ENCODE measurements at regions not wholly inside any gene's neighbourhood (a gene's known extent, or its start where the extent isn't known, plus 50 kb on each side); places are given as distances from the start of the nearest gene placed in this dataset.
"Not testable (repeated sequence)": the region's sequence is repeated elsewhere in the genome, so short reads cannot be mapped to it uniquely, and the experiment has no call there.

DNA sequence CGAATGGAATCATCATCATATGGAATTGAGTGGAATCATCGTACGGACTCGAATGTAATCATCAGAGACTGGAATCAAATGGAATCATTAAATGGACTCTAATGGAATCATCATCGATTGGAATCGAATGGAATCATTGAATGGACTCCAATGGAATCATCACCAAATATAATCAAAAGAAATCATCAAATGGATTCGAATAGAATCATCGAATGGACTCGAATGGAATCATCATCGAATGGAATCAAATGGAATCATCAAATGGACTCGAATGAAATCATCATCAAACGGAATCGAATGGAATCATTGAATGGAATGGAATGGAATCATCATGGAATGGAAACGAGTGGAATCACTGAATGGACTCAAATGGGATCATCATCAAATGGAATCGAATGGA is 233.5 kb downstream of the SHCBP1 start:
- not testable (repeated sequence) for H2BK120ac ChIP-seq (ENCODE audit: insufficient read depth, low read length, poor library complexity); H4K12ac ChIP-seq (ENCODE audit: low read depth, low read length); H3K9me3 ChIP-seq (ENCODE audit: insufficient read depth, low read depth, low read length); H3K4me2 ChIP-seq (ENCODE audit: low read length); H3K18ac ChIP-seq (ENCODE audit: low read length); H3K79me1 ChIP-seq (ENCODE audit: low read length); H4K91ac ChIP-seq (ENCODE audit: low read depth, low read length); H3K14ac ChIP-seq (ENCODE audit: low read length); H2BK5ac ChIP-seq (ENCODE audit: low read depth, low read length, poor library complexity); H3K4ac ChIP-seq (ENCODE audit: low read depth, low read length); H3K9ac ChIP-seq (ENCODE audit: low read length); H3K27ac ChIP-seq (ENCODE audit: low read depth, low read length); DNase-seq; H2BK12ac ChIP-seq (ENCODE audit: low read length); H2AFZ ChIP-seq (ENCODE audit: insufficient read depth, low read length, poor library complexity); H4K8ac ChIP-seq (ENCODE audit: low read depth, low read length); H3K27me3 ChIP-seq (ENCODE audit: insufficient read depth, low read length); H3K23ac ChIP-seq (ENCODE audit: low read length); H3K4me3 ChIP-seq (ENCODE audit: low read depth, low read length); H3K79me2 ChIP-seq (ENCODE audit: control insufficient read depth, insufficient read depth, low read length, poor library complexity); H3K36me3 ChIP-seq (ENCODE audit: control insufficient read depth in 1 of 2, insufficient read depth in 2 of 2, low read length in 2 of 2); H3K4me1 ChIP-seq (ENCODE audit: control insufficient read depth in 1 of 2, insufficient read depth in 2 of 2, low read length in 2 of 2); H2AK5ac ChIP-seq (ENCODE audit: low read length)
- no CpG with 5 or more reads among the region's 15 CpGs for WGBS (ENCODE audit: extremely low coverage, insufficient coverage, insufficient read length)

DNA sequence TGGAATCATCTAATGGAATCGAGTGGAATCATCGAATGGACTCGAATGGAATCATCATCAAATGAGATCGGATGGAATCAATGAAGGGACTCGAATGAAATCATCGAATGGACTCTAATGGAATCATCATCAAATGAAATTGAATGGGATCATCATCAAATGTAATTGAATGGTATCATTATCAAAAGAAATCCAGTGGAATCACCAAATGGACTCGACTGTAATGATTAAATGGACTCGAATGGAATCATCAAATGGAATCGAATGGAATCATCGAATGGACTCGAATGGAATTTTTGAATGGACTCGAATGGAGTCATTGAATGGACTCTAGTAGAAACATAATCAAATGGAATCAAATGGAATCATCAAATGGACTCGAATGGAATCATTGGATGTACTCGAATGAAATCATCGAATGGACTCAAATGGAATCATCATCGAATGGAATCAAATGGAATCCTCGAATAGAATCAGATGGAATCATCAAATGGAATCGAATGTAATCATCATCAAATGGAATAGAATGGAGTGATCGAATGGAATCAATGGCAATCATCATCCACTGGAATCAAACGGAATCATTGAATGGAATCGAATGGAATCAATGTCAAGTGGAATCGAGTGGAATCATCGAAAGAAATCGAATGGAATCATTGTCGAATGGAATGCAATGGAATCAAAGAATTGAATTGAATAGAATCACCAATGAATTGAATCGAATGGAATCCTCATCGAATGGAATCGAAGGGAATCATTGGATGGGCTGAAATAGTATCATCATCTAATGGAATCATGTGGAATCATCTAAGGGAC is 234.2 kb downstream of the SHCBP1 start:
- H3K4ac ChIP-seq (ENCODE audit: low read depth, low read length); H4K91ac ChIP-seq (ENCODE audit: low read depth, low read length); H3K9me3 ChIP-seq (ENCODE audit: insufficient read depth, low read depth, low read length); H3K27ac ChIP-seq (ENCODE audit: low read depth, low read length); H4K12ac ChIP-seq (ENCODE audit: low read depth, low read length); H2BK12ac ChIP-seq (ENCODE audit: low read length); H2BK5ac ChIP-seq (ENCODE audit: low read depth, low read length, poor library complexity); H2BK120ac ChIP-seq (ENCODE audit: insufficient read depth, low read length, poor library complexity); H3K4me1 ChIP-seq (ENCODE audit: control insufficient read depth in 1 of 2, insufficient read depth in 2 of 2, low read length in 2 of 2); H3K79me2 ChIP-seq (ENCODE audit: control insufficient read depth, insufficient read depth, low read length, poor library complexity); H3K79me1 ChIP-seq (ENCODE audit: low read length); H2AFZ ChIP-seq (ENCODE audit: insufficient read depth, low read length, poor library complexity); H3K4me2 ChIP-seq (ENCODE audit: low read length); H3K18ac ChIP-seq (ENCODE audit: low read length); H3K14ac ChIP-seq (ENCODE audit: low read length); H2AK5ac ChIP-seq (ENCODE audit: low read length); H3K36me3 ChIP-seq (ENCODE audit: control insufficient read depth in 1 of 2, insufficient read depth in 2 of 2, low read length in 2 of 2); H3K9ac ChIP-seq (ENCODE audit: low read length); H4K8ac ChIP-seq (ENCODE audit: low read depth, low read length); H3K23ac ChIP-seq (ENCODE audit: low read length); H3K4me3 ChIP-seq (ENCODE audit: low read depth, low read length); H3K27me3 ChIP-seq (ENCODE audit: insufficient read depth, low read length): not testable (repeated sequence)
- WGBS (ENCODE audit: extremely low coverage, insufficient coverage, insufficient read length) = no CpG with 5 or more reads among the region's 28 CpGs
- DNase-seq = peak in 1 of 2 donors; percentile 9

DNA sequence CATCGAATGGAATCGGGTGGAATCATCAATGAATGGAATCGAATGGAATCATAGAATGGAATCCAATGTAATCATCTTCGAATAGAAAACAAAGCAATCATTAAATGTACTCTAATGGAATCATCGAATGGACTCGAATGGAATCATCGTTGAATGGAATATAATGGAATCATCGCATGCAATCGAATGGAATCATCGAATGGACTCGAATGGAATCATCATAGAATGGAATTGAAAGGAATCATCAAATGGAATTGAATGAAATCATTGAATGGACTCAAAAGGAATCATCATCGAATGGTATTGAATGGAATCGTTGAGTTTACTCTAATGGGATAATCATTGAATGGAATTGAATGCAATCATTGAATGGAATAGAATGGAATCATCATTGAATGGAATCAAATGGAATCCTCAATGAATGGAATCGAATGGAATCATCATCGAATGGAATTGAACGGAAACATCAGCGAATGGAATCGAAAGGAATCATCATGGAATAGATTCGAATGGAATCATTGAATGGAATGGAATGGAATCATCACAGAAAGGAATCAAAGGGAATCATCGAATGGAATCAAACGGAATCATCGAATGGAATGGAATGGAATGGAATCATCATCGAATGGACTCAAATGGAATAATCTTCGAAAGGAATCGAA is 234.9 kb downstream of the SHCBP1 start:
- not testable (repeated sequence) for H3K14ac ChIP-seq (ENCODE audit: low read length); H3K9me3 ChIP-seq (ENCODE audit: insufficient read depth, low read depth, low read length); H3K4me3 ChIP-seq (ENCODE audit: low read depth, low read length); H3K27me3 ChIP-seq (ENCODE audit: insufficient read depth, low read length); H2BK120ac ChIP-seq (ENCODE audit: insufficient read depth, low read length, poor library complexity); H4K12ac ChIP-seq (ENCODE audit: low read depth, low read length); H3K9ac ChIP-seq (ENCODE audit: low read length); H3K4ac ChIP-seq (ENCODE audit: low read depth, low read length); H3K27ac ChIP-seq (ENCODE audit: low read depth, low read length); H3K4me1 ChIP-seq (ENCODE audit: control insufficient read depth in 1 of 2, insufficient read depth in 2 of 2, low read length in 2 of 2); H4K91ac ChIP-seq (ENCODE audit: low read depth, low read length); H3K23ac ChIP-seq (ENCODE audit: low read length); H2AK5ac ChIP-seq (ENCODE audit: low read length); H3K79me1 ChIP-seq (ENCODE audit: low read length); H3K36me3 ChIP-seq (ENCODE audit: control insufficient read depth in 1 of 2, insufficient read depth in 2 of 2, low read length in 2 of 2); H2AFZ ChIP-seq (ENCODE audit: insufficient read depth, low read length, poor library complexity); H4K8ac ChIP-seq (ENCODE audit: low read depth, low read length); H3K18ac ChIP-seq (ENCODE audit: low read length); H3K79me2 ChIP-seq (ENCODE audit: control insufficient read depth, insufficient read depth, low read length, poor library complexity); H2BK12ac ChIP-seq (ENCODE audit: low read length); H3K4me2 ChIP-seq (ENCODE audit: low read length); H2BK5ac ChIP-seq (ENCODE audit: low read depth, low read length, poor library complexity)
- DNase-seq = peak in 1 of 2 donors; percentile 34
- no CpG with 5 or more reads among the region's 25 CpGs for WGBS (ENCODE audit: extremely low coverage, insufficient coverage, insufficient read length)

- not testable (repeated sequence) for H3K4ac ChIP-seq (ENCODE audit: low read depth, low read length); H3K14ac ChIP-seq (ENCODE audit: low read length); H3K4me1 ChIP-seq (ENCODE audit: control insufficient read depth in 1 of 2, insufficient read depth in 2 of 2, low read length in 2 of 2); H3K27ac ChIP-seq (ENCODE audit: low read depth, low read length); H3K9ac ChIP-seq (ENCODE audit: low read length); H2BK5ac ChIP-seq (ENCODE audit: low read depth, low read length, poor library complexity); H2BK12ac ChIP-seq (ENCODE audit: low read length); H3K23ac ChIP-seq (ENCODE audit: low read length); H2AFZ ChIP-seq (ENCODE audit: insufficient read depth, low read length, poor library complexity); H3K36me3 ChIP-seq (ENCODE audit: control insufficient read depth in 1 of 2, insufficient read depth in 2 of 2, low read length in 2 of 2); H4K8ac ChIP-seq (ENCODE audit: low read depth, low read length); H3K79me2 ChIP-seq (ENCODE audit: control insufficient read depth, insufficient read depth, low read length, poor library complexity); H3K27me3 ChIP-seq (ENCODE audit: insufficient read depth, low read length); H3K4me3 ChIP-seq (ENCODE audit: low read depth, low read length); H2AK5ac ChIP-seq (ENCODE audit: low read length); H3K9me3 ChIP-seq (ENCODE audit: insufficient read depth, low read depth, low read length); H4K91ac ChIP-seq (ENCODE audit: low read depth, low read length); H4K12ac ChIP-seq (ENCODE audit: low read depth, low read length); H3K79me1 ChIP-seq (ENCODE audit: low read length); H2BK120ac ChIP-seq (ENCODE audit: insufficient read depth, low read length, poor library complexity); H3K18ac ChIP-seq (ENCODE audit: low read length); H3K4me2 ChIP-seq (ENCODE audit: low read length)
- no CpG with 5 or more reads among the region's 37 CpGs for WGBS (ENCODE audit: extremely low coverage, insufficient coverage, insufficient read length)
- DNase-seq = peak in 1 of 2 donors; percentile 47
These were observed 236.7 kb downstream of the SHCBP1 start for GRCh38 chr16:46384285-46385061.

Measured in trophoblast cell (in vitro differentiated cells and primary cell).